ENCODE measurements at regions not wholly inside any gene's neighbourhood (a gene's known extent, or its start where the extent isn't known, plus 50 kb on each side); places are given as distances from the start of the nearest gene placed in this dataset.
"Not testable (repeated sequence)": the region's sequence is repeated elsewhere in the genome, so short reads cannot be mapped to it uniquely, and the experiment has no call there.

GRCh38 chr10:9166770-9167169, 1112.3 kb downstream of the GATA3 start:
- TF ChIP-seq CTCF (IDR thresholded peaks at IDR 0.05; ENCODE audit: low read depth, low read length, missing control alignments): no peak
- no peak for DNase-seq (ENCODE audit: extremely low read depth, low read depth)
- no peak overlapping the region for H3K4me3 ChIP-seq (replicated peaks; ENCODE audit: low read depth, low read length)

- no peak for DNase-seq (ENCODE audit: extremely low read depth, low read depth)
- no peak for TF ChIP-seq CTCF (IDR thresholded peaks at IDR 0.05; ENCODE audit: low read depth, low read length, missing control alignments)
- H3K4me3 ChIP-seq (replicated peaks; ENCODE audit: low read depth, low read length): no peak overlapping the region
These were observed 1117.8 kb downstream of the GATA3 start for GRCh38 chr10:9172276-9172675.

GRCh38 chr10:9175200-9175599, 1120.7 kb downstream of the GATA3 start:
- TF ChIP-seq CTCF (IDR thresholded peaks at IDR 0.05; ENCODE audit: low read depth, low read length, missing control alignments): no peak
- DNase-seq (ENCODE audit: extremely low read depth, low read depth): no peak
- no peak overlapping the region for H3K4me3 ChIP-seq (replicated peaks; ENCODE audit: low read depth, low read length)

- H3K4me3 ChIP-seq (replicated peaks; ENCODE audit: low read depth, low read length); DNase-seq (ENCODE audit: extremely low read depth, low read depth): not testable (repeated sequence)
These were observed 1128.9 kb downstream of the GATA3 start for GRCh38 chr10:9183197-9183880.

GRCh38 chr10:9188022-9188810, 1133.7 kb downstream of the GATA3 start:
- H3K4me3 ChIP-seq (replicated peaks; ENCODE audit: low read depth, low read length): no peak overlapping the region
- no peak for DNase-seq (ENCODE audit: extremely low read depth, low read depth)
- TF ChIP-seq CTCF (IDR thresholded peaks at IDR 0.05; ENCODE audit: low read depth, low read length, missing control alignments): no peak

- no peak overlapping the region for H3K4me3 ChIP-seq (replicated peaks; ENCODE audit: low read depth, low read length)
- TF ChIP-seq CTCF (IDR thresholded peaks at IDR 0.05; ENCODE audit: low read depth, low read length, missing control alignments): no peak
- no peak for DNase-seq (ENCODE audit: extremely low read depth, low read depth)
These were observed 1135.0 kb downstream of the GATA3 start for GRCh38 chr10:9189448-9189847.

- no peak overlapping the region for H3K4me3 ChIP-seq (replicated peaks; ENCODE audit: low read depth, low read length)
- TF ChIP-seq CTCF (IDR thresholded peaks at IDR 0.05; ENCODE audit: low read depth, low read length, missing control alignments): no peak
- no peak for DNase-seq (ENCODE audit: extremely low read depth, low read depth)
These were observed 1138.6 kb downstream of the GATA3 start for GRCh38 chr10:9193120-9193519.
